ENCODE measurements at regions not wholly inside any gene's neighbourhood (a gene's known extent, or its start where the extent isn't known, plus 50 kb on each side); places are given as distances from the start of the nearest gene placed in this dataset.

DNA sequence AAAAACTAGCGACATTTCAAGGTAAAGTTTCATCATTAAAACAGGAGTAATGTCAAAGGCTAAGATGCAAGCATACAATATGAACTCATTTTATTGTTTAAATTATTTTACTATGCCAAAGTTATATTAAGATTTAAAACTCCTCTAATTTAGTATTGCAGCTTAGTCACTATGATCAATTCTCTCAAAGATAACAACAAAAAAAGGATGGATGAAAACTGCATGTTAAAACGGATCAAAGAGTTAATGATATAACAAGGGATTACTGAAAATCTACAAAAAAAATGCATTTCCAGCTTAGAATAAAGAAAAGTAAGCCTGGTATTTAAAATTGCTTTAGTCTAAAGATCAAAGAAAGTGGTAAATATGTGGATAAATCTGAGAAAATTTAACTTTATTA, 587.8 kb upstream of the PCDH20 start:
- TF ChIP-seq POLR2AphosphoS5 (IDR thresholded peaks at IDR 0.05; ENCODE audit: borderline replicate concordance, low read depth, low read length) = no peak
- TF ChIP-seq EZH2 (IDR thresholded peaks at IDR 0.05) = no peak
- no peak for TF ChIP-seq FOXP2 (optimal IDR thresholded peaks at IDR 0.05; ENCODE audit: control extremely low read depth, extremely low read length, insufficient read depth)
